AG04450 (cell line): ENCODE measurements at regions not wholly inside any gene's neighbourhood (a gene's known extent, or its start where the extent isn't known, plus 50 kb on each side); places are given as distances from the start of the nearest gene placed in this dataset.

ENCODE experiments used
- CTCF ChIA-PET: fragments of 300-600, 350-600 bp; formaldehyde crosslinking; extraction: SDS; loops from one replicate; lab custom pipeline; 2022; ENCODE audit warnings: antibody characterized with exemption, inconsistent platforms; lab: Charles Lee
- POLR2A ChIA-PET: fragments of 350-600 bp; formaldehyde crosslinking; extraction: SDS; loops from one replicate; lab custom pipeline; 2021; ENCODE audit warnings: antibody characterized with exemption, inconsistent platforms; lab: Yijun Ruan, JAX
- DNase-seq: peaks from one replicate; pipeline ENCODE4 v3.0.0-alpha.2; 2011; ENCODE audit warnings: low read depth, low spot score
- H3K27ac ChIP-seq: one replicate; pipeline ENCODE4 v1.5.1; 2012; ENCODE audit warnings: low read depth, low read length, control low read depth
- H3K27me3 ChIP-seq: one replicate; pipeline ENCODE4 v1.6.0; 2012; ENCODE audit warnings: low read length; ENCODE audit not compliant: control insufficient read depth, insufficient read depth
- H3K4me3 ChIP-seq: 2 replicates; pipeline ENCODE4 v1.5.1; 2011; ENCODE audit warnings: mild to moderate bottlenecking, low read depth, low read length, control low read depth
- H3K9me3 ChIP-seq: 2 replicates; pipeline ENCODE4 v1.5.1; 2012; ENCODE audit warnings: low read length; ENCODE audit not compliant: control insufficient read depth, insufficient read depth
- TF ChIP-seq, protein P1 (sequence below): IDR thresholded peaks from 2 replicates; pipeline ENCODE4 v1.5.1; 2011; ENCODE audit warnings: low read depth, low read length, control low read depth, inconsistent platforms

DNA sequence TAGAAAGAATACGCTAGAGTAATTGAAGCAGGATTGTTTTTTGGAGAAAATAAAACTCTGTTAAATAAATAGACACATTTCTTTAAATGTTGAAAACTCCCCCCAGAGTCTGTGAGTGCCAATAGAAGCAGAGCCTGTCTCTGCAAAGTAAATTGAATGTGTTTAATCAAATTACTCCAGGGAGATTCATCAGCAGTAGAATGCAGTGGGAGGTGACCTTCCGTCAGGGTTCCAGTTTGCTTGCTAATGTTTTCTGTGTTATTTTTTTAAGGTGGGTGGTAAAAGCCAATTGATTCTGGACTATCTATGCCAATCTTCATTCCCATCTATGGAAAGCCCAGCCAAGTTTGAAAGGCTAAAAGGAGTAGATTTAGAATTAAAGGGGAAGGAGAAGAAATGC, 612.4 kb upstream of the GRM7 start:
- ChIA-PET POLR2A (no interaction called here), CTCF (no interaction called here)
- H3K27ac ChIP-seq: no peak overlapping the region
- peaks cover 8% of the 10 kb centered on the region; the same call in 1 of the 2 replicates for H3K9me3 ChIP-seq
- no peaks in the 10 kb centered on the region for H3K27me3 ChIP-seq
- no peak for DNase-seq
- no peak overlapping the region for H3K4me3 ChIP-seq
- TF ChIP-seq, protein P1, sequence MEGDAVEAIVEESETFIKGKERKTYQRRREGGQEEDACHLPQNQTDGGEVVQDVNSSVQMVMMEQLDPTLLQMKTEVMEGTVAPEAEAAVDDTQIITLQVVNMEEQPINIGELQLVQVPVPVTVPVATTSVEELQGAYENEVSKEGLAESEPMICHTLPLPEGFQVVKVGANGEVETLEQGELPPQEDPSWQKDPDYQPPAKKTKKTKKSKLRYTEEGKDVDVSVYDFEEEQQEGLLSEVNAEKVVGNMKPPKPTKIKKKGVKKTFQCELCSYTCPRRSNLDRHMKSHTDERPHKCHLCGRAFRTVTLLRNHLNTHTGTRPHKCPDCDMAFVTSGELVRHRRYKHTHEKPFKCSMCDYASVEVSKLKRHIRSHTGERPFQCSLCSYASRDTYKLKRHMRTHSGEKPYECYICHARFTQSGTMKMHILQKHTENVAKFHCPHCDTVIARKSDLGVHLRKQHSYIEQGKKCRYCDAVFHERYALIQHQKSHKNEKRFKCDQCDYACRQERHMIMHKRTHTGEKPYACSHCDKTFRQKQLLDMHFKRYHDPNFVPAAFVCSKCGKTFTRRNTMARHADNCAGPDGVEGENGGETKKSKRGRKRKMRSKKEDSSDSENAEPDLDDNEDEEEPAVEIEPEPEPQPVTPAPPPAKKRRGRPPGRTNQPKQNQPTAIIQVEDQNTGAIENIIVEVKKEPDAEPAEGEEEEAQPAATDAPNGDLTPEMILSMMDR: no peak

- no peak for DNase-seq
- TF ChIP-seq, protein P1: no peak
- no peak overlapping the region for H3K4me3 ChIP-seq
- CTCF ChIA-PET: no interaction called here
- POLR2A ChIA-PET: no interaction called here
- H3K9me3 ChIP-seq: peaks cover 8% of the 10 kb centered on the region; the same call in 1 of the 2 replicates
- H3K27me3 ChIP-seq: no peaks in the 10 kb centered on the region
- no peak overlapping the region for H3K27ac ChIP-seq
Measured at GRCh38 chr3:6249679-6250078, 611.2 kb upstream of the GRM7 start.

GRCh38 chr3:6250167-6250566, 610.7 kb upstream of the GRM7 start:
- no peak overlapping the region for H3K4me3 ChIP-seq
- peaks cover 9% of the 10 kb centered on the region; the same call in 1 of the 2 replicates for H3K9me3 ChIP-seq
- DNase-seq: no peak
- POLR2A ChIA-PET: no interaction called here
- CTCF ChIA-PET: no interaction called here
- H3K27ac ChIP-seq: no peak overlapping the region
- TF ChIP-seq, protein P1: no peak
- H3K27me3 ChIP-seq: no peaks in the 10 kb centered on the region

- DNase-seq: no peak
- peaks cover 18% of the 10 kb centered on the region for H3K9me3 ChIP-seq
- no peak overlapping the region for H3K27ac ChIP-seq
- TF ChIP-seq, protein P1: no peak
- CTCF ChIA-PET: no interaction called here
- H3K27me3 ChIP-seq: no peaks in the 10 kb centered on the region
- POLR2A ChIA-PET: no interaction called here
- no peak overlapping the region for H3K4me3 ChIP-seq
Measured at GRCh38 chr3:6251612-6252400, 609.1 kb upstream of the GRM7 start.

GRCh38 chr3:6254490-6254889, 606.4 kb upstream of the GRM7 start:
- ChIA-PET POLR2A (no interaction called here), CTCF (no interaction called here)
- Histone ChIP-seq H3K9me3 (peaks cover 16% of the 10 kb centered on the region), H3K27me3 (no peaks in the 10 kb centered on the region), H3K4me3 (no peak overlapping the region), H3K27ac (no peak overlapping the region)
- TF ChIP-seq, protein P1: no peak
- no peak for DNase-seq
